ENCODE measurements at regions not wholly inside any gene's neighbourhood (a gene's known extent, or its start where the extent isn't known, plus 50 kb on each side); places are given as distances from the start of the nearest gene placed in this dataset.

DNA sequence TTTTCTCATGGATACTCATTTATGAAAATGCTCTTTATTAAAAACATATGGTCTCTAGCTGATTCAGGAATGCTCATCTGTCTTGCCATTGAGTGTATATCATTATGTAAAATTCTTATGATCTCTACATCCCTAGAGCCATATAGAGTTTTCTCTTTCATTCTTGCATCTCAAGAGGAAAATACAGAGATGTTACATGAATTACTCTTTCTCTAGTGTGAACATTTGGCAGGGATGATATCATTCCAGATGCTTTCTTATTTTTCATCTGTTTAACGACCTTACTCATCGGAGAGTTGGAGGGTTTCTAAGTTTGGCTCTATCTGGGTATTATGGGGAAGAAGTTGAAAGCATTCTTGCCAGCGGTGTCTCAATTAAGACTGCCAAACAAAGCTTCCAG is 202.9 kb upstream of the SLC7A11 start:
- TF ChIP-seq EZH2phosphoT487 (IDR thresholded peaks at IDR 0.05; ENCODE audit: insufficient read depth, low read depth) (no peak), EZH2 (IDR thresholded peaks at IDR 0.05; ENCODE audit: insufficient read depth, poor library complexity, severe bottlenecking) (no peak)

All from GM23248 (cell line).